AG09319 (cell line): ENCODE measurements at regions not wholly inside any gene's neighbourhood (a gene's known extent, or its start where the extent isn't known, plus 50 kb on each side); places are given as distances from the start of the nearest gene placed in this dataset.

Experiments
- DNase-seq: peaks from one replicate; pipeline ENCODE4 v3.0.0-alpha.2; 2010; ENCODE audit warnings: low read depth; ENCODE audit errors: extremely low read depth
- TF ChIP-seq, protein P1 (sequence below): IDR thresholded peaks from 2 replicates; pipeline ENCODE4 v1.5.1; 2011; ENCODE audit warnings: low read depth, mild to moderate bottlenecking, inconsistent platforms, low read length, moderate library complexity

DNA sequence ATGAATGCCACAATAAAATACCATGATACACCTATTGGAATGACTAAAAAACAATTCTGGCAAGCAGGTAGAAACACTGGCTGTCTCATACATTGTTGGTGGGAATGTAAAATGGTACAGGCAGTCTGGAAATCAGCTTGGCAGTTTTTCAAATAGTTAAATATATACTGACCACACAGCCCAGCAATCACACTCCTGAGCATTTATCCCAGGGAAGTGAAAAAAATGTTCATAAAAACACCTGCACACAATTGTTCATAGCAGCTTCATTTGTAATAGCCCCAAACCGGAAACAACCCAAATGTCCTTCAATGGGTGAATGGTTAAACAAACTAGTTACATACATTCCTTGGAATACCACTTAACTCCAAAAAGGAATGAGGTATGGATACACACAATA lies 137.2 kb downstream of the TFCP2L1 start:
- TF ChIP-seq, protein P1, sequence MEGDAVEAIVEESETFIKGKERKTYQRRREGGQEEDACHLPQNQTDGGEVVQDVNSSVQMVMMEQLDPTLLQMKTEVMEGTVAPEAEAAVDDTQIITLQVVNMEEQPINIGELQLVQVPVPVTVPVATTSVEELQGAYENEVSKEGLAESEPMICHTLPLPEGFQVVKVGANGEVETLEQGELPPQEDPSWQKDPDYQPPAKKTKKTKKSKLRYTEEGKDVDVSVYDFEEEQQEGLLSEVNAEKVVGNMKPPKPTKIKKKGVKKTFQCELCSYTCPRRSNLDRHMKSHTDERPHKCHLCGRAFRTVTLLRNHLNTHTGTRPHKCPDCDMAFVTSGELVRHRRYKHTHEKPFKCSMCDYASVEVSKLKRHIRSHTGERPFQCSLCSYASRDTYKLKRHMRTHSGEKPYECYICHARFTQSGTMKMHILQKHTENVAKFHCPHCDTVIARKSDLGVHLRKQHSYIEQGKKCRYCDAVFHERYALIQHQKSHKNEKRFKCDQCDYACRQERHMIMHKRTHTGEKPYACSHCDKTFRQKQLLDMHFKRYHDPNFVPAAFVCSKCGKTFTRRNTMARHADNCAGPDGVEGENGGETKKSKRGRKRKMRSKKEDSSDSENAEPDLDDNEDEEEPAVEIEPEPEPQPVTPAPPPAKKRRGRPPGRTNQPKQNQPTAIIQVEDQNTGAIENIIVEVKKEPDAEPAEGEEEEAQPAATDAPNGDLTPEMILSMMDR = no peak
- DNase-seq = no peak

DNA sequence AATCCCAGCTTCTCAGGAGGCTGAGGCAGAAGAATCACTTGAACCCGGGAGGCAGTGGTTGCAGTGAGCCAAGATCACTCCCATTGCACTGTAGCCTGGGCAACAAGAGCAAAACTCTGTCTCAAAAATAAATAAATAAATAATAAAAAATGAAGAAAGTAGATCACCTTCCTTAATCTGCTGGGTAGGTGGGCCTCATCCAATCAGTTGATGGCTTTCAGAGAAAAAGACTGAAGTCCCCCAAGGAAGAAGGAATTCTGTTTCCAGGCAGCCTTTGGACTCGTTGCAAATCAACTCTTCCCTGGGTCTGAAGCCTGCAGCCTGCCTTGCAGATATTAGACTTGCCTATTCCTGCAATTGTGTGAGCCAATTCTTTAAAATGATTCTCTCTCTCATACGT lies 136.5 kb downstream of the TFCP2L1 start:
- no peak for DNase-seq
- TF ChIP-seq, protein P1 = no peak

DNA sequence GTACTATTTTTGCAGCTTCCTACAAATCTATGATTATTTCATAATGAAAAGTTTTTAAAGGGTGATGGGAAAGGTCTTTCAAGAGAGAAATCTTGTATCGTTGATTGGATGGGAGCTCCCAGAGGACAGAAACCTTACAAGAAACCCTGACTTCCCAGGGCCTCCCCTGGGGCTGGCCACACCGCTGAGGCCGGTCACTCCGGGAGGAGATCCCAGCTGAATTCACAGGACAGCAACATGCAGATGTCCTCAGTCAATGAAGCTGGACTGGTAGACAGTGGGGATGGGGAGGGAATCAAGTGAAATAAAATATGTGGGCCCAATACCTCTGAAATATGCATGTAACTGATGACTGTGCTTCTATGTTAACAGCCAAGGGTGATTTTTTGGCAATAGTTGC lies 135.6 kb downstream of the TFCP2L1 start:
- TF ChIP-seq, protein P1 = no peak
- DNase-seq = no peak

DNA sequence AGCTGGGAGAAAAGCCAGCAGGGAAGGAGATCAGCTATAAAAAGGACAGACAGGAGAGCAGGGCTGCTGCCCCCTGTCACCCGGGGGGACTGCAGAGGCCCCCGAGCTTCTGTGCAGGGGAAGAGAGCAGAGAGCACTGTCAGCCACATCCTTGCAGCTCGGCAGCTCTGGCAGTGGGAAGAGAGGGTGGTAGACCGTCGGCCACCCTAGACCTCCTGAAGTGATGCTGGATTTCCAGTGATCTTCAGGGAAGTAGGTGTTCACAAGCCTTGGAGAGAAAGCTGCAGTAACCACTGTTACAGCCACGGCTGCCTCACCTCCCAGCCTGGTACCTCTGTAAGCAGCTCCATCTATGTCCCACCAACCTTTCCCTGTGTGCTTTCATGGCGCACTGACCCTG lies 134.9 kb downstream of the TFCP2L1 start:
- no peak for DNase-seq
- TF ChIP-seq, protein P1 = no peak

DNA sequence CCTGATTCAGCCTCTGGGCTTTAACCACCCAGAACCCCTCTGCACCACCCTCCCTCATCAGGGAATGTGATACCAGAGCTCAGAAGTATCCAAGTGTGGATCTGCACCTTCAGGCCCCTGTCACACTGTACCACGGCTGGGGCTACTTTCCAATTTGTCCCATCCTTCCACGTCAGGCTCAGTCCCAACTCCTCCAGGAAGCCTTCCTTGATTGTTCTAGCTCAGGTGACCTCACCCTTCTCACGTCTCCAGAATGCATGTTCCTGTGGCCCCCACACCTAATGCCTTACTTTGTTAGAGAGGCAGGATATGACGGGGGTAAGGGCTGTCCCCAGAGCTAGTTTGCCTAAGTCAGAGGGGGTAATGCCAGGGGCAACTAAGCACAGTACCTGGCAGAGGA lies 134.3 kb downstream of the TFCP2L1 start:
- TF ChIP-seq, protein P1 = no peak
- no peak for DNase-seq

DNA sequence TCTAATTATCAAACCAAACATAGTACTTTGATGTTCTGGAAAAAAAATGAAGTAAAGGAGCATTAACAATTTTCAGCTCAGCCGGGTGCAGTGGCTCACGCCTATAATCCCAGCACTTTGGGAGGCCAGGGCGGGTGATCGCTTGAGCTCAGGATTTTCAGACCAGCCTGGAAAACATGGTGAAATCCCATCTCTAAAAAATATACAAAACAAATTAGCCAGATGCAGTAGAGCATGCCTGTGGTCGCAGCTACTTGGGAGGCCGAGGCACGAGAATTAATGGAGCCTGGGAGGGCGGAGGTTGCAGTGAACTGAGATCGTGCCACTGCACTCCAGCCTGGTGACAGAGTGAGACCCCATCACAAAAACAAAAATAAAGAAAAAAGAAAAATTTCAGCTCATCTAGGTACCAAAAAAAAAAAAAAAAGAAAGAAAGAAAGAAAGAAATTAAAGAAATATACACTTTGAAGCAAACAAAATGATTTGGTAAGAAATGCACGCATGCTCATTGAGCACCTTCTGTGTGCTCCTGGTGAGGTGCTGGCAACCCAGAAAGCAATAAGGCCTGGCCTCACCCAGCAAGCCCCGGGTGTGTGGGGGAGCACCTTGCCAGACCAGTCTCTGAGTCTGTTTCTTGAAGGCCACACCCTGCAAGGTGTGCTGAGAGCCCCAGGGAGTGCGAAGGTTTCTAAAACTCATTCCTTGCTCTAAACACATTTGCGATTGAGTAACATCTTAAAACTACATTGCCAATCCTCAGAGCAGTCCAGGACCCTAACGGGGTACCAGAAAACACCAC lies 133.5 kb downstream of the TFCP2L1 start:
- TF ChIP-seq, protein P1 = no peak
- no peak for DNase-seq

DNA sequence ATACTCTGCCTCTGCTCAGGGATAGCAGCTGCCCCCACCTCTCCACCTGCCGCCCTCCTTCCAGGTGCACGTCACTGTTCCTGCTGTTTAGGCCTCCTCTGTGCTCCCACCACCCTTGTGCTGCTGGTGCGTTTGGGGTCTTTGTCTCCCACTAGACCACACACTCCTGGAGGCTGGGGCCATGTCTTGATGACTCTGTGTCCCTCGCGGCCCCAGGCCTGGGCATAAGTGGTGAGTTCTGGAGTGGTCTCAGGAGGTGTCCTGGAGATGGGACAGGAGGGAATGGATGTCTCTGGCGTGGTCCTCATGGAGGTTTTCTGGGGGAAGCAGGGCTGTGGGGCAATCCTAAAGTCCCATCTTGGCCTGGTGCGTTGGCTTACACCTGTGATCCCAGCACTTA lies 132.1 kb downstream of the TFCP2L1 start:
- no peak for DNase-seq
- TF ChIP-seq, protein P1 = no peak
